CD8-positive, alpha-beta memory T cell (primary cell): ENCODE measurements at regions not wholly inside any gene's neighbourhood (a gene's known extent, or its start where the extent isn't known, plus 50 kb on each side); places are given as distances from the start of the nearest gene placed in this dataset.

Source experiments
- CTCF ChIA-PET: fragments of 350-600 bp; sonication (Branson Sonifier 250); formaldehyde crosslinking; loops from one replicate; lab custom pipeline; 2021; ENCODE audit warnings: antibody characterized with exemption; lab: Charles Lee
- POLR2A ChIA-PET: fragments of 350-600 bp; sonication (Branson Sonifier 250); formaldehyde crosslinking; loops from one replicate; lab custom pipeline; 2021; ENCODE audit warnings: antibody characterized with exemption; lab: Charles Lee
- DNase-seq, 5 donors: peaks; one replicate each; pipeline versions ENCODE4 v3.0.0 to v3.0.0-alpha.2; 2020 to 2022; ENCODE audit warnings: mixed read lengths in 1 of 5
- H3K27ac ChIP-seq: one replicate; pipeline ENCODE4 v1.7.0; 2013; ENCODE audit warnings: low read depth, mild to moderate bottlenecking, low read length, moderate library complexity
- H3K27me3 ChIP-seq: 2 replicates; pipeline ENCODE4 v1.7.0; 2013; ENCODE audit warnings: low read length, mild to moderate bottlenecking; ENCODE audit not compliant: insufficient read depth, poor library complexity, severe bottlenecking
- H3K36me3 ChIP-seq: 2 replicates; pipeline ENCODE4 v1.7.0; 2013; ENCODE audit warnings: mild to moderate bottlenecking, low read length, moderate library complexity; ENCODE audit not compliant: insufficient read depth
- H3K4me1 ChIP-seq: 2 replicates; pipeline ENCODE4 v1.7.0; 2013; ENCODE audit warnings: mild to moderate bottlenecking, low read length, moderate library complexity; ENCODE audit not compliant: insufficient read depth
- H3K4me3 ChIP-seq: 2 replicates; pipeline ENCODE4 v1.7.0; 2013; ENCODE audit warnings: mild to moderate bottlenecking, low read length
- H3K9me3 ChIP-seq: 2 replicates; pipeline ENCODE4 v1.7.0; 2013; ENCODE audit warnings: mild to moderate bottlenecking, low read length
- H3K27ac Mint-ChIP-seq, 8 donors: one replicate each; pipeline ENCODE4 v1.8.0; 2020 to 2021; ENCODE audit warnings: mixed read lengths in 8 of 8, mild to moderate bottlenecking in 6 of 8, inconsistent platforms in 3 of 8, moderate library complexity in 3 of 8
- H3K27me3 Mint-ChIP-seq, 2 donors: one replicate each; pipeline ENCODE4 v1.8.0; 2020 to 2021; ENCODE audit warnings: mixed read lengths in 2 of 2, mild to moderate bottlenecking in 1 of 2, moderate library complexity in 1 of 2
- H3K36me3 Mint-ChIP-seq, 3 donors: one replicate each; pipeline ENCODE4 v1.8.0; 2020 to 2021; ENCODE audit warnings: mixed read lengths in 3 of 3, inconsistent platforms in 1 of 3, mild to moderate bottlenecking in 1 of 3
- H3K4me1 Mint-ChIP-seq, 3 donors: one replicate each; pipeline ENCODE4 v1.8.0; 2020 to 2021; ENCODE audit warnings: mixed read lengths in 3 of 3, inconsistent platforms in 1 of 3, mild to moderate bottlenecking in 1 of 3
- H3K4me3 Mint-ChIP-seq, 7 donors: one replicate each; pipeline ENCODE4 v1.8.0; 2020 to 2021; ENCODE audit warnings: mixed read lengths in 7 of 7, mild to moderate bottlenecking in 6 of 7, moderate library complexity in 4 of 7, inconsistent platforms in 2 of 7
- H3K9me3 Mint-ChIP-seq, 5 donors: one replicate each; pipeline ENCODE4 v1.8.0; 2020 to 2022; ENCODE audit warnings: mixed read lengths in 5 of 5, mild to moderate bottlenecking in 3 of 5, moderate library complexity in 2 of 5, inconsistent platforms in 1 of 5

DNA sequence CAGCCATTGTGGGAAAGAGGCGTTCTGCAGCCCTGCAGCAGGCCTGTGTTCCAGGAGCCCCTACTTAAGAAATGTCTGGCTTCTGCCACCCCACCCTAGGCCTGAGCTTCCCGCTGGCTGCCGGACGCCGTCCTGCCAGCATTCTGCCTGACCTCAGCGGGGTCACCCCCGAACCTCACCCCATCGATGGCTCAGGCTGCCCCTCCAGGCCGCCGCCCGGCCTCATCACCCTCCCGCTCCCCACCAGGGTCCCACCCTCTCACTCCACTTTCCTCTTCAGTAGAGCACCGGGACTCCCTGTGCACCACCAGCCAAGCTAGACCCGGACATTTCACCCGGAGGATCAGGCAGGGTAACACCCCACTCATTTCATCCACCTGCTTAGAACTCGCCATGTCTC is 73.6 kb upstream of the SALL3 start:
- Mint-ChIP-seq H3K36me3 (no peaks in the 10 kb centered on the region), H3K27ac (no peak overlapping the region), H3K27me3 (peaks cover 11 to 26% of the 10 kb centered on the region in 2 donors), H3K4me3 (no peak overlapping the region), H3K4me1 (no peaks in the 10 kb centered on the region), H3K9me3 (no peaks in the 10 kb centered on the region)
- no peak for DNase-seq
- H3K4me1 ChIP-seq = no peaks in the 10 kb centered on the region
- H3K4me3 ChIP-seq = no peak overlapping the region
- H3K9me3 ChIP-seq = no peaks in the 10 kb centered on the region
- H3K27ac ChIP-seq = no peak overlapping the region
- no peaks in the 10 kb centered on the region for H3K27me3 ChIP-seq
- ChIA-PET CTCF (no interaction called here), POLR2A (no interaction called here)
- no peaks in the 10 kb centered on the region for H3K36me3 ChIP-seq

DNA sequence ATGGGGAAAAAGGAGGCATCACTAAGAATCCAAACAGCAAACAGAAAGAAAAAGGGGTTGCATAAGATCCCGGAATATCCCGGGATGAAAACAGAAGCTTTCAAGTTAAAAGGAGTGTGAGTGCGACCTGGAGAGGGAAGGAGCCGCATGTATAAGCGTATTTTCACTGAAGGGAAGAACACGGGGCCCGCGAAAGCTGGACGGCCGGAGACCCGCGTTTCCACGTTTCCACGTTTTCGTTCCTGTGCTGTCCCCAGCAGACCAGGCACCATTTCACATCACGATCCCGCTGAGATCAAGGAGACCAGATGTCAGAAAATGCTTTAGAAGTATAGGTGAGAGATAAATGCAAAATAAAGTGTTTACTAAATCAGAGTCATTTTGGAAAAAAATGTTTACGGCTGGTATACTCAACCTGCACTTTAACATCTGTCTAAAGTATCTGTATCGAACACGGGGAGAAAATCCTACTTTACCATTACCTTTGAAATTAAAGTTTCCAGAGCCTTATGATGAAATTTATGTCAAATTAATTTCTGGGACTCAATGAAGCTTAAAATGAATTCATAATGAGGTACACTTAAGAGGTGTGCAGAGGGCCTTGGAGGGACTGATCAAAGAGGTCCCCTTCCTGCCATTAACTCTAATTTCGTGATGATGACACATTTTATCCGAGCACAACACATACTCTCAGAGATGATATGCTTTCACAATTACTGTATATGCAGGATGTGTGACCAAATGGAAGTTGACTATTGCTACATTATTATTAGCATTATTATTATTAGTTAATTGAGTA is 71.0 kb upstream of the SALL3 start:
- CTCF ChIA-PET = no interaction called here
- H3K36me3 Mint-ChIP-seq = no peaks in the 10 kb centered on the region

DNA sequence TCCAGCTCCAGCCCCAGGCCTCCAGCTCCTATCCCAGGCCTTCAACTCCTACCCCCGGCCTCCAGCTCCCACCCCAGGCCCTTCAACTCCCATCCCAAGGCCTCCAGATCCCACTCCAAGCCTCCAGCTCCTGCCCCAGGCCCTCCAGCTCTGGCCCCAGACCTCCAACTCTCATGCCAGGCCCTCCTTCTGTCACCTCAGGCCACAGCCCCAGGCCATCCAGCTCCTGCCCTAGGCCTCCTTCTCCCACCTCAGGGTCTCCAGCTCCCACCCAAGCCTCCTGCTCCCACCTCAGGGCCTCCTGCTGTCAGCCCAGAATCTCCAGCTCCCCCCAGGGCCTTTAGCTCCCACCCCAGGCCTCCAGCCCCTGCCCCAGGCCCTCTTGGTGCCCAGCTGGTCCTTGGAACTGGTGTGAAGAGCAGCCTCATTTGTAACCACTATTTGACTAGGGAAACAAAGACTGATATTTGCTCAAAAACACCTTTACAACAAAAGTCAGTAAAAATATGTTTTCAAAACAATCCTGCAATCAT is 67.8 kb upstream of the SALL3 start:
- Mint-ChIP-seq H3K27me3 (peaks cover 2 to 7% of the 10 kb centered on the region in 2 donors), H3K36me3 (no peaks in the 10 kb centered on the region), H3K4me3 (no peak overlapping the region), H3K27ac (no peak overlapping the region), H3K4me1 (no peaks in the 10 kb centered on the region), H3K9me3 (no peaks in the 10 kb centered on the region)
- ChIA-PET POLR2A (no interaction called here), CTCF (interaction anchor here (1.2 to 1.3 kb wide), 2 partner anchors 11 to 13 kb away, joined by 4 read pairs; no protein-coding TSS in a partner anchor)
- DNase-seq = no peak
- Histone ChIP-seq H3K4me1 (no peaks in the 10 kb centered on the region), H3K9me3 (no peaks in the 10 kb centered on the region), H3K4me3 (no peak overlapping the region), H3K27me3 (no peaks in the 10 kb centered on the region), H3K36me3 (no peaks in the 10 kb centered on the region), H3K27ac (no peak overlapping the region)

More for the DNA sequence above, 71.0 kb upstream of the SALL3 start:
- H3K36me3 ChIP-seq = no peaks in the 10 kb centered on the region
- Mint-ChIP-seq H3K27ac (no peak overlapping the region), H3K27me3 (peaks cover 2 to 4% of the 10 kb centered on the region in 2 donors), H3K4me3 (no peak overlapping the region), H3K4me1 (no peaks in the 10 kb centered on the region), H3K9me3 (no peaks in the 10 kb centered on the region)
- POLR2A ChIA-PET = no interaction called here
- no peaks in the 10 kb centered on the region for H3K4me1 ChIP-seq
- H3K27ac ChIP-seq = no peak overlapping the region
- no peak for DNase-seq
- H3K27me3 ChIP-seq = no peaks in the 10 kb centered on the region
- H3K4me3 ChIP-seq = no peak overlapping the region
- no peaks in the 10 kb centered on the region for H3K9me3 ChIP-seq

DNA sequence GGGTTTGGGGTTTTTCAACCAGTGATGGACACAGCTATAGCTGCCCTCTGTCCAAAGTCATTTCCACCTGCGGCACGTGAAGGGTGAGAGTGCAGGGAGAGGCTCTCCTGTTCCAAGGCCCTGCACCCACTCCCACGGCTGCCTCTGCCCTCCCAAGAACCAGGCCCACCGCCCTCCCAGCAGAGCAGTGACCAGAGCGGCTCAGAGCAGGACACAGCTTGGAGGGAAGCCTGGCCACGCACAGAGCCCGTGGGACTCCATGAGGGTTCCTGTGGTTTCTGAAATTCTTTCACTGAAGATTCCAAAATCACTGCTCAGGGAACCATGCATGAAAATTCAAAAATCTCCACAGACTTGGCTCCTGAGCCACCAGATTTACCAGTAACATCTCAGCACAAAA is 67.3 kb upstream of the SALL3 start:
- Histone ChIP-seq H3K4me3 (no peak overlapping the region), H3K4me1 (no peaks in the 10 kb centered on the region), H3K27ac (no peak overlapping the region), H3K27me3 (no peaks in the 10 kb centered on the region), H3K36me3 (no peaks in the 10 kb centered on the region), H3K9me3 (no peaks in the 10 kb centered on the region)
- POLR2A ChIA-PET = no interaction called here
- no peak for DNase-seq
- Mint-ChIP-seq H3K27me3 (peaks cover 2 to 7% of the 10 kb centered on the region in 2 donors), H3K36me3 (no peaks in the 10 kb centered on the region), H3K27ac (no peak overlapping the region), H3K4me1 (no peaks in the 10 kb centered on the region), H3K4me3 (no peak overlapping the region), H3K9me3 (no peaks in the 10 kb centered on the region)
- CTCF ChIA-PET = no interaction called here

DNA sequence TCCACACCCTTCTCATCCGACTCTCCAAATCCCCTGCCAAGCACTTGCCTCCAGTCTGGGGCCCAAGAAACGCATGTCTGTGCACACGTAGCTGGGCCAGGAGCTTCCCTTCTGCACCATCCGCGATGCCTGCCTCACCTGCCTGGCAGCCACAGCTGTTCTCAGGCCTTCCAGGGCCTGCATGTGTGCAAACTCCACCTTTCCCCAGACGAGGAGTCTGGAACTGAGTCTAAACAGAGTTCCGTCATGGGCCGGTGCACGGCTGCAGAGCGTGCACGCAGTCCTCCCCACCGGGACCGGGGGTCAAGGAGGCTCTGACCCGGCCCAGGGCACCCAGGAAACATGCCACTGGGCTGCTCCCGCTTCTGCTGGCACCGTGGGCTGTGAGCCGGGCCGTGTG is 66.8 kb upstream of the SALL3 start:
- no peaks in the 10 kb centered on the region for H3K4me1 ChIP-seq
- H3K27ac ChIP-seq = no peak overlapping the region
- no peaks in the 10 kb centered on the region for H3K27me3 ChIP-seq
- Mint-ChIP-seq H3K4me3 (no peak overlapping the region), H3K9me3 (no peaks in the 10 kb centered on the region), H3K27ac (no peak overlapping the region), H3K27me3 (peaks cover 2 to 7% of the 10 kb centered on the region in 2 donors), H3K4me1 (no peaks in the 10 kb centered on the region), H3K36me3 (no peaks in the 10 kb centered on the region)
- no peaks in the 10 kb centered on the region for H3K36me3 ChIP-seq
- H3K9me3 ChIP-seq = no peaks in the 10 kb centered on the region
- no peak overlapping the region for H3K4me3 ChIP-seq
- CTCF ChIA-PET = no interaction called here
- POLR2A ChIA-PET = no interaction called here
- no peak for DNase-seq

DNA sequence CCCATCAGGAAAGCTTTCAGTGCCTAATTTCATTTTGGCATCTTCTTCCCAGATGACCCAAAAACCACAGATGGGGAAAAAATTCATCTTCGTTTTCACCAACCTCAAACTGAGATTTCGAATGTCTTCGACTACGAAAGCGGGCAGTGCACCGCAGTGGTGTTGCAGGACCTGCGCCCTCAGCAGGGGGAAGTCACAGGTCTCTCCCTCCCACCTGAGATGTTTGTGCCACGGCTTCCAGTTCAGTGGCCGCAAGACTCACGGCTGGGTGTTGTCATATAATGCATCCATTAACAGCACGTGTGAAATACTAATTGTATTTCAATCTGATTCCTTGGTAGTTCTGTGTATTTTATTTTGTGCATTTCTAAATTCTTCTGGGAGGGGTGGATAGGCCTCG is 66.2 kb upstream of the SALL3 start:
- H3K36me3 Mint-ChIP-seq = no peaks in the 10 kb centered on the region
- Histone ChIP-seq H3K27me3 (no peaks in the 10 kb centered on the region), H3K9me3 (no peaks in the 10 kb centered on the region), H3K4me1 (no peaks in the 10 kb centered on the region), H3K4me3 (no peak overlapping the region), H3K27ac (no peak overlapping the region), H3K36me3 (no peaks in the 10 kb centered on the region)
- POLR2A ChIA-PET = no interaction called here
- H3K4me1 Mint-ChIP-seq = no peaks in the 10 kb centered on the region
- no peaks in the 10 kb centered on the region for H3K9me3 Mint-ChIP-seq
- peaks cover 3 to 7% of the 10 kb centered on the region in 2 donors for H3K27me3 Mint-ChIP-seq
- DNase-seq = no peak
- H3K4me3 Mint-ChIP-seq = no peak overlapping the region
- CTCF ChIA-PET = no interaction called here
- H3K27ac Mint-ChIP-seq = no peak overlapping the region

DNA sequence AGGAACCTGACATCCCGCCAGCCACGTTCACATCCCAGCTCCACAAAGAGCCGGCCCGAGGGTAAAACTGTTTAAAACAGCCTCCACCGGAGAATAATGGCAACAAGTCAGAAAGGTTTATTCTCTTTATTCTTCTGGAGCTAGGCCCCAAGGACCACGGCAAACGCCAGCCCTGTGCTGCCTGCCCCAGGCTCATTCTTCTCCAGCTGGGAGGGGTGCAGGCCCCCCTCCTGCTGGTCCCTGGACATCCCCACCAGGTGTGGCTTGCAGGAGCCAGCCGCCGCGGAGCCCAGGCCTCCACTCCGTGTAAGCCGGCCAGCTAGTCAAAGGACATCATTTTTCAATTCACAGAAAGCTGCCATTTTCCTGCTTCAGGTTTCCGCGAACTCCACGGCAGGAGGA is 65.8 kb upstream of the SALL3 start:
- no peaks in the 10 kb centered on the region for H3K27me3 ChIP-seq
- H3K4me1 ChIP-seq = no peaks in the 10 kb centered on the region
- ChIA-PET CTCF (no interaction called here), POLR2A (no interaction called here)
- H3K4me1 Mint-ChIP-seq = no peaks in the 10 kb centered on the region
- no peaks in the 10 kb centered on the region for H3K9me3 Mint-ChIP-seq
- no peak overlapping the region for H3K27ac Mint-ChIP-seq
- no peak overlapping the region for H3K4me3 ChIP-seq
- no peaks in the 10 kb centered on the region for H3K9me3 ChIP-seq
- H3K27ac ChIP-seq = no peak overlapping the region
- no peaks in the 10 kb centered on the region for H3K36me3 Mint-ChIP-seq
- peaks cover 3 to 7% of the 10 kb centered on the region in 2 donors for H3K27me3 Mint-ChIP-seq
- no peak overlapping the region for H3K4me3 Mint-ChIP-seq
- H3K36me3 ChIP-seq = no peaks in the 10 kb centered on the region
- no peak for DNase-seq

DNA sequence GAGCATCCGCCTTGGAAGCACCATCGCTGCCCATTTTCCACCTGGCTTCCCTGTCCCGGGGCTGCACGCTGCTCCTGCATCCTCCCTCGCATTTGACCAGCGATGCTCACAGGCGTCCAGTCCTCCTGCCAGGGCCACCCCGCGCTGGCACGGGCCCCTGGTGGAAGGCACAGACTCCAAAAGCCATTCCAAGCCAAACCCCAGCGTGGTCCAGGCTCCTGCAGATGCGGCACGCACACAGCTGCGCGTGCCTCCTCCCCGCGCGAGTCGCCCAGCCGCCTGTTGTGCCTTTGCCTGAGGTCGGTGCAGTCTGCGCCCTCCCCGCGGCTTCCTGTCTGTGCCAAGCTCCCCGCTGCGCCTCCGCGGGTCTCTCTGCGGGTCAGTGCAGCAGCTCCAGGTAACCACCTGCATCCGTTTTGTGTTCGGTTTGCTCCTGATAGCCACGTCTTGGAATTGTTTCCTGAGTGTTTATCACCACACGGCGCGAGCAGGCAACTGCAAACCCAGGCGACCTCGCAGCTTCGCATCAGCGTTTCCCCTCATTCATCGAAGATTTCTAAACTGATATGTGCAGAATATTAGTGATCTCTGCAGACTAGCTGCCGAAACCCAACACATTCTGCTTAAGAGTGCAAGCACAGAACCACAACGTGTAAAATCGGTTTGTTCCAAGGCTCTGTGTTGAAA is 65.2 kb upstream of the SALL3 start:
- Mint-ChIP-seq H3K9me3 (no peaks in the 10 kb centered on the region), H3K27ac (peak overlapping the region in 1 of 8 donors; percentile 17), H3K36me3 (no peaks in the 10 kb centered on the region), H3K4me1 (no peaks in the 10 kb centered on the region), H3K27me3 (peaks cover 3 to 7% of the 10 kb centered on the region in 2 donors), H3K4me3 (no peak overlapping the region)
- no peaks in the 10 kb centered on the region for H3K9me3 ChIP-seq
- H3K27ac ChIP-seq = no peak overlapping the region
- CTCF ChIA-PET = no interaction called here
- no peaks in the 10 kb centered on the region for H3K27me3 ChIP-seq
- no peak for DNase-seq
- no peaks in the 10 kb centered on the region for H3K36me3 ChIP-seq
- POLR2A ChIA-PET = no interaction called here
- H3K4me1 ChIP-seq = no peaks in the 10 kb centered on the region
- no peak overlapping the region for H3K4me3 ChIP-seq
